ENCODE measurements at regions not wholly inside any gene's neighbourhood (a gene's known extent, or its start where the extent isn't known, plus 50 kb on each side); places are given as distances from the start of the nearest gene placed in this dataset.

GRCh38 chr20:11101696-11102095 lies 427.9 kb upstream of the JAG1 start:
- DNase-seq = no peak

GRCh38 chr20:11103866-11104265 lies 430.1 kb upstream of the JAG1 start:
- DNase-seq = no peak

GRCh38 chr20:11108102-11108810 lies 434.5 kb upstream of the JAG1 start:
- no peak for DNase-seq

- no peak for DNase-seq
Observed at GRCh38 chr20:11110535-11110934, 436.7 kb upstream of the JAG1 start.

- DNase-seq = no peak
Observed at GRCh38 chr20:11111191-11111590, 437.4 kb upstream of the JAG1 start.

GRCh38 chr20:11112832-11113231 lies 439.0 kb upstream of the JAG1 start:
- no peak for DNase-seq

- no peak for DNase-seq
Observed at GRCh38 chr20:11114382-11114781, 440.6 kb upstream of the JAG1 start.

GRCh38 chr20:11117808-11118528 lies 444.2 kb upstream of the JAG1 start:
- DNase-seq = no peak

- no peak for DNase-seq
Observed at GRCh38 chr20:11118802-11119380, 445.1 kb upstream of the JAG1 start.

GRCh38 chr20:11119573-11119972 lies 445.8 kb upstream of the JAG1 start:
- DNase-seq = no peak

- DNase-seq = no peak
Observed at GRCh38 chr20:11120431-11120830, 446.6 kb upstream of the JAG1 start.

GRCh38 chr20:11124849-11125505 lies 451.2 kb upstream of the JAG1 start:
- DNase-seq = no peak

GRCh38 chr20:11128220-11128718 lies 454.5 kb upstream of the JAG1 start:
- DNase-seq = no peak

GRCh38 chr20:11128721-11129120 lies 454.9 kb upstream of the JAG1 start:
- DNase-seq = no peak

GRCh38 chr20:11130554-11131166 lies 456.9 kb upstream of the JAG1 start:
- DNase-seq = no peak

- no peak for DNase-seq
Observed at GRCh38 chr20:11132819-11133415, 459.1 kb upstream of the JAG1 start.

- DNase-seq = no peak
Observed at GRCh38 chr20:11136691-11137090, 462.9 kb upstream of the JAG1 start.

- no peak for DNase-seq
Observed at GRCh38 chr20:11137688-11138087, 463.9 kb upstream of the JAG1 start.

- DNase-seq = no peak
Observed at GRCh38 chr20:11140359-11140758, 466.6 kb upstream of the JAG1 start.

- no peak for DNase-seq
Observed at GRCh38 chr20:11143481-11143880, 469.7 kb upstream of the JAG1 start.

GRCh38 chr20:11144114-11144950 lies 470.5 kb upstream of the JAG1 start:
- DNase-seq = no peak

- DNase-seq = no peak
Observed at GRCh38 chr20:11145616-11146015, 471.8 kb upstream of the JAG1 start.
